ENCODE measurements at regions not wholly inside any gene's neighbourhood (a gene's known extent, or its start where the extent isn't known, plus 50 kb on each side); places are given as distances from the start of the nearest gene placed in this dataset.

- in situ Hi-C loops (cut with MboI; ENCODE audit: low sequenced_read_pairs, unreplicated experiment), result no loop called here
- DNase-seq (ENCODE audit: low spot score), result no peak
- no peak for TF ChIP-seq CTCF (IDR thresholded peaks at IDR 0.05; ENCODE audit: borderline replicate concordance, control extremely low read depth, extremely low read depth, insufficient read depth, missing control alignments)
Measured at GRCh38 chr2:196427986-196428634, 211.4 kb upstream of the CCDC150 start.

DNA sequence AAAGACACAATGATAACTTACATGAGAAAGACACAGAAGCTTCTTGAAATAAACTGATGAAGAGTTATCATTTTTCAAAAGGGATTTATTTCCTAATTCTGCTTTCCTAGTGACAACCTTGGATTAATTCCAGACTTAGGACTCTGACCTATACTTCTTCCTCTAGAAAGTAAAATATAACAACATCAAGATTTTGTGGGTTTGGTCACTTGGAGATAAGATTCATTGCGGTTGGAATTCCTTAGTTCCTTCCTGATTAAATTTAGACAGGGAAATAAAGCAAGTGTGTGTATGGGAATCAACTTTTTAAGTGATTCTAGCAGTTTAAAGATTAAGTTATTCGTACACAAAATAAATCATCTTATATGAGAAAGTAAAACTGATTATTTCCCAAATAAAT is 208.4 kb upstream of the CCDC150 start:
- in situ Hi-C loops (cut with MboI; ENCODE audit: low sequenced_read_pairs, unreplicated experiment), result no loop called here
- no peak for TF ChIP-seq CTCF (IDR thresholded peaks at IDR 0.05; ENCODE audit: borderline replicate concordance, control extremely low read depth, extremely low read depth, insufficient read depth, missing control alignments)
- DNase-seq (ENCODE audit: low spot score), result no peak

DNA sequence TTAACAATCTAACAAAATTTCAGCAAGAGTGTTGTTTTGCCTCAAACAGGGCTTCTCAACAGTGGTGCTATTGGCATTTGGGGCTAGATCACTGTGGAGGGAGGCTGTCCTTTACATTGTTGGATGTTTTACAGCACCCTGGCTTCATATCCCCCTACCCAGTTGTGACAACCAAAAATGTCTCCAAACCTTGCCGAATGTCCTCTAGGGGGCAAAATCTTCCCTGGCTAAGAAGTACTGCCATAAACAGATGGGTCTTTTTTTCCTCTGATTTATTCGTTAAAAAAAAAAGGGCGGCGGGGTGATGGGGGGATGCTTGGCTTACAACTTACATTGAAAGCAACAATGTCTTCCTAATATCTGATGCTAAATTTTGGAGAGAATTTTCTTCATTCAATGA is 207.6 kb upstream of the CCDC150 start:
- TF ChIP-seq CTCF (IDR thresholded peaks at IDR 0.05; ENCODE audit: borderline replicate concordance, control extremely low read depth, extremely low read depth, insufficient read depth, missing control alignments), result no peak
- no peak for DNase-seq (ENCODE audit: low spot score)
- in situ Hi-C loops (cut with MboI; ENCODE audit: low sequenced_read_pairs, unreplicated experiment), result no loop called here

DNA sequence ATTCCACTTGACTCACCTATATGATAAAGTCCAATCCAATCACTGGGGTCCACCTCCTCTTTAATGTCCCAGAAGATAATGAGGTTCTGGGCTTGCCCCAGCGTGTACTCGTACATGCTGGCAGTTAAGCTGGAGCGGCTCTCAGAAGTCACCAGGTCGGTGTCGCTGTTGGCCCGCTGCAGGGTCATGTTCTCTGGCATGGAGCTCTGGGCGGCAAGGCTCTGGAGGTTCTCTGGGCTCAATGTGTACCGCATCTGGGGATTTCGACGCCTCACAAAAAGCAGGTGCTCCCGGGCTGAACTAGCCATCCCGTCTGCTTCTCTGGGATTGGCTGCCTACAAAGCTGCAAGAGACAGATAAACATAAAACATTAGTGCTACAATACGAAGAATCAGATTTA is 206.4 kb upstream of the CCDC150 start:
- DNase-seq (ENCODE audit: low spot score), result no peak
- in situ Hi-C loops (cut with MboI; ENCODE audit: low sequenced_read_pairs, unreplicated experiment), result no loop called here
- TF ChIP-seq CTCF (IDR thresholded peaks at IDR 0.05; ENCODE audit: borderline replicate concordance, control extremely low read depth, extremely low read depth, insufficient read depth, missing control alignments), result no peak

DNA sequence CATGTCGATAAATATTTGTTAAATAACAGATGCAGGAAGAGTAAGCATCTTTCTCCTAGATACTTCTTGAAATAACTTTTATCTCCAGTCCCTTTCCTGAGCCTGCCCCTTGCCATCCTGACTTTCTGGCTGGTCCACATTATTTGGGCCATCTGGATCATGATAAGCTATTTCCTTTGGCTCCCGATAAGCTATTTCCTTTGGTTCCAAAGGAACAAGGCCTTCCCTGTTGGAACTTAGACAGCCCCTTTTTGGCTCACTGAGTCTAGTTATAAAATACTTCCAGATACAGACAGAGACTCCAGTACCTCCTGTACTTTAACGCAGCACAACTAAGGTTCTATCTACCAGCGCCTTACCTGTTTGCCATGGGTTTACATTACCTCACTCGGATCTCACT is 205.3 kb upstream of the CCDC150 start:
- in situ Hi-C loops (cut with MboI; ENCODE audit: low sequenced_read_pairs, unreplicated experiment), result no loop called here

GRCh38 chr2:196435189-196435588 is 204.3 kb upstream of the CCDC150 start:
- no peak for DNase-seq (ENCODE audit: low spot score)
- in situ Hi-C loops (cut with MboI; ENCODE audit: low sequenced_read_pairs, unreplicated experiment), result no loop called here
- no peak for TF ChIP-seq CTCF (IDR thresholded peaks at IDR 0.05; ENCODE audit: borderline replicate concordance, control extremely low read depth, extremely low read depth, insufficient read depth, missing control alignments)

More for the DNA sequence above, 205.3 kb upstream of the CCDC150 start:
- no peak for DNase-seq (ENCODE audit: low spot score)
- TF ChIP-seq CTCF (IDR thresholded peaks at IDR 0.05; ENCODE audit: borderline replicate concordance, control extremely low read depth, extremely low read depth, insufficient read depth, missing control alignments), result no peak

Data from GM13976 (cell line).